ENCODE measurements at regions not wholly inside any gene's neighbourhood (a gene's known extent, or its start where the extent isn't known, plus 50 kb on each side); places are given as distances from the start of the nearest gene placed in this dataset.

DNA sequence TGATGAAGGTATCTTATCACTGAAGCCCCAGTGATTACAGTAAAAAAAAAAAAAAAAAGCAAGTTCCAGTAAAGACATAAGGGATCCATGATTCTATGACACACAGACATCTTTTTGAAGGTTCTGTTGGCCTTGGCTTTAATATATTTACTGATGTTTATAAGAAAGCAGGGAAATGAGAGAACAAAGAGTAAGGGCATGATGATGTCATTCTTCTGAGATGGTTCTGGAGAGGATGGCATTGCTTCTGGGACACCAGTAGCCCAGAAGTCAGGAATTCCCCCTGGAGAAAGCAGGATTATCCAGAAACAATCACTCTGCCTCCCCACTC lies 233.6 kb downstream of the FAM76B start (continued):
- TF ChIP-seq, protein P1, sequence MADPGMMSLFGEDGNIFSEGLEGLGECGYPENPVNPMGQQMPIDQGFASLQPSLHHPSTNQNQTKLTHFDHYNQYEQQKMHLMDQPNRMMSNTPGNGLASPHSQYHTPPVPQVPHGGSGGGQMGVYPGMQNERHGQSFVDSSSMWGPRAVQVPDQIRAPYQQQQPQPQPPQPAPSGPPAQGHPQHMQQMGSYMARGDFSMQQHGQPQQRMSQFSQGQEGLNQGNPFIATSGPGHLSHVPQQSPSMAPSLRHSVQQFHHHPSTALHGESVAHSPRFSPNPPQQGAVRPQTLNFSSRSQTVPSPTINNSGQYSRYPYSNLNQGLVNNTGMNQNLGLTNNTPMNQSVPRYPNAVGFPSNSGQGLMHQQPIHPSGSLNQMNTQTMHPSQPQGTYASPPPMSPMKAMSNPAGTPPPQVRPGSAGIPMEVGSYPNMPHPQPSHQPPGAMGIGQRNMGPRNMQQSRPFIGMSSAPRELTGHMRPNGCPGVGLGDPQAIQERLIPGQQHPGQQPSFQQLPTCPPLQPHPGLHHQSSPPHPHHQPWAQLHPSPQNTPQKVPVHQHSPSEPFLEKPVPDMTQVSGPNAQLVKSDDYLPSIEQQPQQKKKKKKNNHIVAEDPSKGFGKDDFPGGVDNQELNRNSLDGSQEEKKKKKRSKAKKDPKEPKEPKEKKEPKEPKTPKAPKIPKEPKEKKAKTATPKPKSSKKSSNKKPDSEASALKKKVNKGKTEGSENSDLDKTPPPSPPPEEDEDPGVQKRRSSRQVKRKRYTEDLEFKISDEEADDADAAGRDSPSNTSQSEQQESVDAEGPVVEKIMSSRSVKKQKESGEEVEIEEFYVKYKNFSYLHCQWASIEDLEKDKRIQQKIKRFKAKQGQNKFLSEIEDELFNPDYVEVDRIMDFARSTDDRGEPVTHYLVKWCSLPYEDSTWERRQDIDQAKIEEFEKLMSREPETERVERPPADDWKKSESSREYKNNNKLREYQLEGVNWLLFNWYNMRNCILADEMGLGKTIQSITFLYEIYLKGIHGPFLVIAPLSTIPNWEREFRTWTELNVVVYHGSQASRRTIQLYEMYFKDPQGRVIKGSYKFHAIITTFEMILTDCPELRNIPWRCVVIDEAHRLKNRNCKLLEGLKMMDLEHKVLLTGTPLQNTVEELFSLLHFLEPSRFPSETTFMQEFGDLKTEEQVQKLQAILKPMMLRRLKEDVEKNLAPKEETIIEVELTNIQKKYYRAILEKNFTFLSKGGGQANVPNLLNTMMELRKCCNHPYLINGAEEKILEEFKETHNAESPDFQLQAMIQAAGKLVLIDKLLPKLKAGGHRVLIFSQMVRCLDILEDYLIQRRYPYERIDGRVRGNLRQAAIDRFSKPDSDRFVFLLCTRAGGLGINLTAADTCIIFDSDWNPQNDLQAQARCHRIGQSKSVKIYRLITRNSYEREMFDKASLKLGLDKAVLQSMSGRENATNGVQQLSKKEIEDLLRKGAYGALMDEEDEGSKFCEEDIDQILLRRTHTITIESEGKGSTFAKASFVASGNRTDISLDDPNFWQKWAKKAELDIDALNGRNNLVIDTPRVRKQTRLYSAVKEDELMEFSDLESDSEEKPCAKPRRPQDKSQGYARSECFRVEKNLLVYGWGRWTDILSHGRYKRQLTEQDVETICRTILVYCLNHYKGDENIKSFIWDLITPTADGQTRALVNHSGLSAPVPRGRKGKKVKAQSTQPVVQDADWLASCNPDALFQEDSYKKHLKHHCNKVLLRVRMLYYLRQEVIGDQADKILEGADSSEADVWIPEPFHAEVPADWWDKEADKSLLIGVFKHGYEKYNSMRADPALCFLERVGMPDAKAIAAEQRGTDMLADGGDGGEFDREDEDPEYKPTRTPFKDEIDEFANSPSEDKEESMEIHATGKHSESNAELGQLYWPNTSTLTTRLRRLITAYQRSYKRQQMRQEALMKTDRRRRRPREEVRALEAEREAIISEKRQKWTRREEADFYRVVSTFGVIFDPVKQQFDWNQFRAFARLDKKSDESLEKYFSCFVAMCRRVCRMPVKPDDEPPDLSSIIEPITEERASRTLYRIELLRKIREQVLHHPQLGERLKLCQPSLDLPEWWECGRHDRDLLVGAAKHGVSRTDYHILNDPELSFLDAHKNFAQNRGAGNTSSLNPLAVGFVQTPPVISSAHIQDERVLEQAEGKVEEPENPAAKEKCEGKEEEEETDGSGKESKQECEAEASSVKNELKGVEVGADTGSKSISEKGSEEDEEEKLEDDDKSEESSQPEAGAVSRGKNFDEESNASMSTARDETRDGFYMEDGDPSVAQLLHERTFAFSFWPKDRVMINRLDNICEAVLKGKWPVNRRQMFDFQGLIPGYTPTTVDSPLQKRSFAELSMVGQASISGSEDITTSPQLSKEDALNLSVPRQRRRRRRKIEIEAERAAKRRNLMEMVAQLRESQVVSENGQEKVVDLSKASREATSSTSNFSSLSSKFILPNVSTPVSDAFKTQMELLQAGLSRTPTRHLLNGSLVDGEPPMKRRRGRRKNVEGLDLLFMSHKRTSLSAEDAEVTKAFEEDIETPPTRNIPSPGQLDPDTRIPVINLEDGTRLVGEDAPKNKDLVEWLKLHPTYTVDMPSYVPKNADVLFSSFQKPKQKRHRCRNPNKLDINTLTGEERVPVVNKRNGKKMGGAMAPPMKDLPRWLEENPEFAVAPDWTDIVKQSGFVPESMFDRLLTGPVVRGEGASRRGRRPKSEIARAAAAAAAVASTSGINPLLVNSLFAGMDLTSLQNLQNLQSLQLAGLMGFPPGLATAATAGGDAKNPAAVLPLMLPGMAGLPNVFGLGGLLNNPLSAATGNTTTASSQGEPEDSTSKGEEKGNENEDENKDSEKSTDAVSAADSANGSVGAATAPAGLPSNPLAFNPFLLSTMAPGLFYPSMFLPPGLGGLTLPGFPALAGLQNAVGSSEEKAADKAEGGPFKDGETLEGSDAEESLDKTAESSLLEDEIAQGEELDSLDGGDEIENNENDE (IDR thresholded peaks at IDR 0.05; ENCODE audit: insufficient replicate concordance, low read length): no peak
- no peak for TF ChIP-seq RNF2 (IDR thresholded peaks at IDR 0.05; ENCODE audit: borderline replicate concordance, low read depth, low read length, missing control alignments, poor library complexity, severe bottlenecking)
- TF ChIP-seq TCF12 (IDR thresholded peaks at IDR 0.05; ENCODE audit: low read depth, low read length): no peak
